HEK293 (cell line): ENCODE measurements at regions not wholly inside any gene's neighbourhood (a gene's known extent, or its start where the extent isn't known, plus 50 kb on each side); places are given as distances from the start of the nearest gene placed in this dataset.

Experiments used
- GLIS2 ChIP-seq: fragments of 450-650 bp; formaldehyde crosslinking; IDR thresholded peaks from 2 replicates; pipeline ENCODE4 v1.5.1; 2016; ENCODE audit warnings: missing biosample characterization, missing genetic modification characterization
- ZBTB48 ChIP-seq: fragments of 450-650 bp; formaldehyde crosslinking; IDR thresholded peaks from 2 replicates; pipeline ENCODE4 v1.5.1; 2016; ENCODE audit warnings: missing biosample characterization, missing genetic modification characterization
- ZNF214 ChIP-seq: fragments of 450-650 bp; formaldehyde crosslinking; IDR thresholded peaks from 2 replicates; pipeline ENCODE4 v1.5.1; 2017; ENCODE audit warnings: missing biosample characterization, mild to moderate bottlenecking, missing genetic modification characterization, borderline replicate concordance
- ZNF324 ChIP-seq: fragments of 450-650 bp; formaldehyde crosslinking; IDR thresholded peaks from 2 replicates; pipeline ENCODE4 v1.5.1; 2016; ENCODE audit warnings: missing biosample characterization, missing genetic modification characterization
- ZNF501 ChIP-seq: fragments of 450-650 bp; formaldehyde crosslinking; IDR thresholded peaks from 2 replicates; pipeline ENCODE4 v1.5.1; 2016; ENCODE audit warnings: missing biosample characterization, missing genetic modification characterization
- ZNF529 ChIP-seq: fragments of 450-650 bp; formaldehyde crosslinking; IDR thresholded peaks from 2 replicates; pipeline ENCODE4 v1.5.1; 2017; ENCODE audit warnings: missing genetic modification characterization, missing biosample characterization; ENCODE audit not compliant: insufficient replicate concordance
- ZNF571 ChIP-seq: fragments of 450-650 bp; formaldehyde crosslinking; IDR thresholded peaks from 2 replicates; pipeline ENCODE4 v1.5.0; 2017; ENCODE audit warnings: missing biosample characterization, missing genetic modification characterization
- TF ChIP-seq, protein P1 (sequence below): fragments of 450-650 bp; formaldehyde crosslinking; IDR thresholded peaks from 2 replicates; pipeline ENCODE4 v1.5.1; 2016; ENCODE audit warnings: missing biosample characterization, missing genetic modification characterization
- TF ChIP-seq, protein P2 (sequence below): fragments of 450-650 bp; formaldehyde crosslinking; IDR thresholded peaks from 2 replicates; pipeline ENCODE4 v1.5.1; 2016; ENCODE audit warnings: missing biosample characterization, missing genetic modification characterization
- TF ChIP-seq, protein P3 (sequence below): fragments of 450-650 bp; formaldehyde crosslinking; IDR thresholded peaks from 2 replicates; pipeline ENCODE4 v1.5.1; 2017; ENCODE audit warnings: missing biosample characterization, missing genetic modification characterization
- TF ChIP-seq, protein P4 (sequence below): fragments of 450-650 bp; formaldehyde crosslinking; IDR thresholded peaks from 2 replicates; pipeline ENCODE4 v1.5.1; 2016; ENCODE audit warnings: missing biosample characterization, missing genetic modification characterization, low read depth
- TF ChIP-seq, protein P5 (sequence below): fragments of 450-650 bp; formaldehyde crosslinking; IDR thresholded peaks from 2 replicates; pipeline ENCODE4 v1.5.1; 2016; ENCODE audit warnings: missing biosample characterization, missing genetic modification characterization
- TF ChIP-seq, protein P6 (sequence below): fragments of 450-650 bp; formaldehyde crosslinking; IDR thresholded peaks from 2 replicates; pipeline ENCODE4 v1.5.1; 2016; ENCODE audit warnings: missing biosample characterization, missing genetic modification characterization

DNA sequence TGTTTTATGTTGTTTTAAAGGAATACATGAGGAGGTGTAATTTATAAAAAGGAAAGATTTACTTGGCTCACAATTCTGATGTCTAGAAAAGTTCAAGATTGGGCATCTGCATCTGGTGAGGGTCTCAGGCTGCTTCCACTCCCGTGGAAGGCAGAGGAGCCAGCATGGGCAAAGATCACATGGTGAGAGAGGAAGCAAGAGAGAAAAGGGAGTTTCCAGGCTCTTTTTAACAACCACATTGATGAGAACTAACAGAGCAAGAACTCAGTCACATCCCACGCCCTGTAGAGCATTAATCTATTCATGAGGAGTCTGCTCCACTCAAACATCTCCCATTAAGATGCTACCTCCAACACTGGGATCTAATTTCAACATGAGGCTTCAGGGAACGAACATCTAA is 1666.3 kb downstream of the HACE1 start:
- TF ChIP-seq GLIS2 (tag by site-specific recombination) (no peak), ZBTB48 (no peak), ZNF501 (tag by site-specific recombination) (no peak), ZNF324 (tag by site-specific recombination) (no peak), ZNF529 (no peak), ZNF214 (tag by site-specific recombination) (no peak), ZNF571 (tag by site-specific recombination) (no peak)
- TF ChIP-seq, protein P1, sequence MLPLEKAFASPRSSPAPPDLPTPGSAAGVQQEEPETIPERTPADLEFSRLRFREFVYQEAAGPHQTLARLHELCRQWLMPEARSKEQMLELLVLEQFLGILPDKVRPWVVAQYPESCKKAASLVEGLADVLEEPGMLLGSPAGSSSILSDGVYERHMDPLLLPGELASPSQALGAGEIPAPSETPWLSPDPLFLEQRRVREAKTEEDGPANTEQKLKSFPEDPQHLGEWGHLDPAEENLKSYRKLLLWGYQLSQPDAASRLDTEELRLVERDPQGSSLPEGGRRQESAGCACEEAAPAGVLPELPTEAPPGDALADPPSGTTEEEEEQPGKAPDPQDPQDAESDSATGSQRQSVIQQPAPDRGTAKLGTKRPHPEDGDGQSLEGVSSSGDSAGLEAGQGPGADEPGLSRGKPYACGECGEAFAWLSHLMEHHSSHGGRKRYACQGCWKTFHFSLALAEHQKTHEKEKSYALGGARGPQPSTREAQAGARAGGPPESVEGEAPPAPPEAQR (tag by site-specific recombination): no peak
- TF ChIP-seq, protein P2, sequence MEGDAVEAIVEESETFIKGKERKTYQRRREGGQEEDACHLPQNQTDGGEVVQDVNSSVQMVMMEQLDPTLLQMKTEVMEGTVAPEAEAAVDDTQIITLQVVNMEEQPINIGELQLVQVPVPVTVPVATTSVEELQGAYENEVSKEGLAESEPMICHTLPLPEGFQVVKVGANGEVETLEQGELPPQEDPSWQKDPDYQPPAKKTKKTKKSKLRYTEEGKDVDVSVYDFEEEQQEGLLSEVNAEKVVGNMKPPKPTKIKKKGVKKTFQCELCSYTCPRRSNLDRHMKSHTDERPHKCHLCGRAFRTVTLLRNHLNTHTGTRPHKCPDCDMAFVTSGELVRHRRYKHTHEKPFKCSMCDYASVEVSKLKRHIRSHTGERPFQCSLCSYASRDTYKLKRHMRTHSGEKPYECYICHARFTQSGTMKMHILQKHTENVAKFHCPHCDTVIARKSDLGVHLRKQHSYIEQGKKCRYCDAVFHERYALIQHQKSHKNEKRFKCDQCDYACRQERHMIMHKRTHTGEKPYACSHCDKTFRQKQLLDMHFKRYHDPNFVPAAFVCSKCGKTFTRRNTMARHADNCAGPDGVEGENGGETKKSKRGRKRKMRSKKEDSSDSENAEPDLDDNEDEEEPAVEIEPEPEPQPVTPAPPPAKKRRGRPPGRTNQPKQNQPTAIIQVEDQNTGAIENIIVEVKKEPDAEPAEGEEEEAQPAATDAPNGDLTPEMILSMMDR (tag by site-specific recombination): no peak
- TF ChIP-seq, protein P3, sequence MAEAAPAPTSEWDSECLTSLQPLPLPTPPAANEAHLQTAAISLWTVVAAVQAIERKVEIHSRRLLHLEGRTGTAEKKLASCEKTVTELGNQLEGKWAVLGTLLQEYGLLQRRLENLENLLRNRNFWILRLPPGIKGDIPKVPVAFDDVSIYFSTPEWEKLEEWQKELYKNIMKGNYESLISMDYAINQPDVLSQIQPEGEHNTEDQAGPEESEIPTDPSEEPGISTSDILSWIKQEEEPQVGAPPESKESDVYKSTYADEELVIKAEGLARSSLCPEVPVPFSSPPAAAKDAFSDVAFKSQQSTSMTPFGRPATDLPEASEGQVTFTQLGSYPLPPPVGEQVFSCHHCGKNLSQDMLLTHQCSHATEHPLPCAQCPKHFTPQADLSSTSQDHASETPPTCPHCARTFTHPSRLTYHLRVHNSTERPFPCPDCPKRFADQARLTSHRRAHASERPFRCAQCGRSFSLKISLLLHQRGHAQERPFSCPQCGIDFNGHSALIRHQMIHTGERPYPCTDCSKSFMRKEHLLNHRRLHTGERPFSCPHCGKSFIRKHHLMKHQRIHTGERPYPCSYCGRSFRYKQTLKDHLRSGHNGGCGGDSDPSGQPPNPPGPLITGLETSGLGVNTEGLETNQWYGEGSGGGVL: no peak
- TF ChIP-seq, protein P4, sequence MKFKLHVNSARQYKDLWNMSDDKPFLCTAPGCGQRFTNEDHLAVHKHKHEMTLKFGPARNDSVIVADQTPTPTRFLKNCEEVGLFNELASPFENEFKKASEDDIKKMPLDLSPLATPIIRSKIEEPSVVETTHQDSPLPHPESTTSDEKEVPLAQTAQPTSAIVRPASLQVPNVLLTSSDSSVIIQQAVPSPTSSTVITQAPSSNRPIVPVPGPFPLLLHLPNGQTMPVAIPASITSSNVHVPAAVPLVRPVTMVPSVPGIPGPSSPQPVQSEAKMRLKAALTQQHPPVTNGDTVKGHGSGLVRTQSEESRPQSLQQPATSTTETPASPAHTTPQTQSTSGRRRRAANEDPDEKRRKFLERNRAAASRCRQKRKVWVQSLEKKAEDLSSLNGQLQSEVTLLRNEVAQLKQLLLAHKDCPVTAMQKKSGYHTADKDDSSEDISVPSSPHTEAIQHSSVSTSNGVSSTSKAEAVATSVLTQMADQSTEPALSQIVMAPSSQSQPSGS: no peak
- TF ChIP-seq, protein P5, sequence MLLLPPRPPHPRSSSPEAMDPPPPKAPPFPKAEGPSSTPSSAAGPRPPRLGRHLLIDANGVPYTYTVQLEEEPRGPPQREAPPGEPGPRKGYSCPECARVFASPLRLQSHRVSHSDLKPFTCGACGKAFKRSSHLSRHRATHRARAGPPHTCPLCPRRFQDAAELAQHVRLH (tag by site-specific recombination): no peak
- TF ChIP-seq, protein P6, sequence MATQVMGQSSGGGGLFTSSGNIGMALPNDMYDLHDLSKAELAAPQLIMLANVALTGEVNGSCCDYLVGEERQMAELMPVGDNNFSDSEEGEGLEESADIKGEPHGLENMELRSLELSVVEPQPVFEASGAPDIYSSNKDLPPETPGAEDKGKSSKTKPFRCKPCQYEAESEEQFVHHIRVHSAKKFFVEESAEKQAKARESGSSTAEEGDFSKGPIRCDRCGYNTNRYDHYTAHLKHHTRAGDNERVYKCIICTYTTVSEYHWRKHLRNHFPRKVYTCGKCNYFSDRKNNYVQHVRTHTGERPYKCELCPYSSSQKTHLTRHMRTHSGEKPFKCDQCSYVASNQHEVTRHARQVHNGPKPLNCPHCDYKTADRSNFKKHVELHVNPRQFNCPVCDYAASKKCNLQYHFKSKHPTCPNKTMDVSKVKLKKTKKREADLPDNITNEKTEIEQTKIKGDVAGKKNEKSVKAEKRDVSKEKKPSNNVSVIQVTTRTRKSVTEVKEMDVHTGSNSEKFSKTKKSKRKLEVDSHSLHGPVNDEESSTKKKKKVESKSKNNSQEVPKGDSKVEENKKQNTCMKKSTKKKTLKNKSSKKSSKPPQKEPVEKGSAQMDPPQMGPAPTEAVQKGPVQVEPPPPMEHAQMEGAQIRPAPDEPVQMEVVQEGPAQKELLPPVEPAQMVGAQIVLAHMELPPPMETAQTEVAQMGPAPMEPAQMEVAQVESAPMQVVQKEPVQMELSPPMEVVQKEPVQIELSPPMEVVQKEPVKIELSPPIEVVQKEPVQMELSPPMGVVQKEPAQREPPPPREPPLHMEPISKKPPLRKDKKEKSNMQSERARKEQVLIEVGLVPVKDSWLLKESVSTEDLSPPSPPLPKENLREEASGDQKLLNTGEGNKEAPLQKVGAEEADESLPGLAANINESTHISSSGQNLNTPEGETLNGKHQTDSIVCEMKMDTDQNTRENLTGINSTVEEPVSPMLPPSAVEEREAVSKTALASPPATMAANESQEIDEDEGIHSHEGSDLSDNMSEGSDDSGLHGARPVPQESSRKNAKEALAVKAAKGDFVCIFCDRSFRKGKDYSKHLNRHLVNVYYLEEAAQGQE (tag by site-specific recombination): no peak
